ENCODE measurements at regions not wholly inside any gene's neighbourhood (a gene's known extent, or its start where the extent isn't known, plus 50 kb on each side); places are given as distances from the start of the nearest gene placed in this dataset.
A peak's percentile ranks its signal among the peaks of the same experiment; 100 is the strongest.

GRCh38 chr14:44317441-44317746 lies 189.7 kb downstream of the FSCB start:
- Mint-ChIP-seq H3K9me3 (ENCODE audit: unreplicated experiment) (peaks cover 27% of the 10 kb centered on the region), H3K36me3 (ENCODE audit: insufficient read depth, unreplicated experiment) (no peaks in the 10 kb centered on the region), H3K27ac (ENCODE audit: unreplicated experiment) (peak overlapping the region; percentile 53), H3K27me3 (ENCODE audit: insufficient read depth, unreplicated experiment) (no peaks in the 10 kb centered on the region), H3K4me1 (ENCODE audit: low read depth, unreplicated experiment) (no peaks in the 10 kb centered on the region), H3K4me3 (ENCODE audit: unreplicated experiment) (no peak overlapping the region)
- ChIA-PET POLR2A (no interaction called here), CTCF (no interaction called here)
- no peak for TF ChIP-seq CTCF (IDR thresholded peaks at IDR 0.05; ENCODE audit: insufficient read depth in 1 of 2, low read depth in 1 of 2, low read length in 1 of 2, severe bottlenecking in 1 of 2, unreplicated experiment in 1 of 2)
- no peak for DNase-seq
- BruUV-seq (replicated peaks), result no TSS peak
- peaks cover 8% of the 10 kb centered on the region for H3K4me1 ChIP-seq
- H3K4me3 ChIP-seq (ENCODE audit: low read depth, low read length), result no peak overlapping the region
- H3K36me3 ChIP-seq (ENCODE audit: control insufficient read depth, insufficient read depth, low read length), result no peaks in the 10 kb centered on the region
- H3K9me3 ChIP-seq, result peaks cover 5% of the 10 kb centered on the region
- no peaks in the 10 kb centered on the region for H3K27me3 ChIP-seq (replicated peaks; ENCODE audit: control insufficient read depth, insufficient read depth, low read length)
- intact Hi-C loops (cut with micrococcal nuclease; ENCODE audit: unreplicated experiment), result no loop called here

DNA sequence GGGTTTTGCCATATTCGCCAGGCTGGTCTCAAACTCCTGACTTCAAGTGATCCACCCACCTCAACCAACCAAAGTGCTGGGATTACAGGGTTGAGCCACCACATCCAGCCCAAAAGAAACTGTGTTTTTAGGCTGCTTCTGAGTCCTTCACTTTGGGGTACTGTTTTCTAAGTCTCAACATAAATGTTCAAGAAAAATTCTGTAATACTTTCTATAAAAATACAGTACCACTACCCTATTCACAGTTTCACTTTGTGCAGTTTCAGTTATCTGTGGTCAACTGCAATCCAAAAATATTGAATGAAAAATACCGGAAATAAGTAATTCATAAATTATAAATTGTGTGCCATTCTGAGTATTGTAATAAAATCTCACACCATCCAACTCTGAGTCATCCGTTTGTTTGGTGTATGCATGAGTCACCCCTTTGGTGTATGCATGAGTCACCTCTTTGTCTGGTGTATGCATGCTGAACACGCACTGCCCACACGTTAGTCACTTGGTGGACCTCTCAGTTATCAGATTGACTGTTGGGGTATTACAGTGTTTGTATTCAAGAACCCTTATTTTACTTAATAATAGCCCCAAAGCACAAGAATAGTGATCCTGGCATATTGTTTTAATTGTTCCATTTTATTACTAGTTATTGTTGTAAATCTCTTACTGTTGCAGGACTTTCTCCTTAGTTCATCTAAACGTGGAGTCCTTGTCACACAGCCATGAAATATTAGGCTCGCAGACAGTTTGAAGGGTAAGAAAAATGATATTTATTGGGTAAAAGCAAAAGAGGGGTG lies 190.2 kb downstream of the FSCB start:
- ChIA-PET CTCF (no interaction called here), POLR2A (no interaction called here)
- no peaks in the 10 kb centered on the region for H3K36me3 ChIP-seq (ENCODE audit: control insufficient read depth, insufficient read depth, low read length)
- H3K4me3 ChIP-seq (ENCODE audit: low read depth, low read length), result no peak overlapping the region
- intact Hi-C loops (cut with micrococcal nuclease; ENCODE audit: unreplicated experiment), result no loop called here
- Mint-ChIP-seq H3K9me3 (ENCODE audit: unreplicated experiment) (peaks cover 32% of the 10 kb centered on the region), H3K4me3 (ENCODE audit: unreplicated experiment) (no peak overlapping the region), H3K27me3 (ENCODE audit: insufficient read depth, unreplicated experiment) (no peaks in the 10 kb centered on the region), H3K4me1 (ENCODE audit: low read depth, unreplicated experiment) (no peaks in the 10 kb centered on the region), H3K27ac (ENCODE audit: unreplicated experiment) (peak overlapping the region; percentile 53), H3K36me3 (ENCODE audit: insufficient read depth, unreplicated experiment) (no peaks in the 10 kb centered on the region)
- DNase-seq, result peak; percentile 21 to 50
- H3K9me3 ChIP-seq, result peaks cover 5% of the 10 kb centered on the region
- H3K27me3 ChIP-seq (replicated peaks; ENCODE audit: control insufficient read depth, insufficient read depth, low read length), result no peaks in the 10 kb centered on the region
- no TSS peak for BruUV-seq (replicated peaks)
- H3K4me1 ChIP-seq, result peaks cover 8% of the 10 kb centered on the region
- TF ChIP-seq CTCF (IDR thresholded peaks at IDR 0.05; ENCODE audit: insufficient read depth in 1 of 2, low read depth in 1 of 2, low read length in 1 of 2, severe bottlenecking in 1 of 2, unreplicated experiment in 1 of 2), result no peak

GRCh38 chr14:44309331-44309730 lies 197.8 kb downstream of the FSCB start:
- no peaks in the 10 kb centered on the region for H3K9me3 ChIP-seq
- H3K36me3 Mint-ChIP-seq (ENCODE audit: insufficient read depth, unreplicated experiment), result no peaks in the 10 kb centered on the region
- no peaks in the 10 kb centered on the region for H3K27me3 ChIP-seq (replicated peaks; ENCODE audit: control insufficient read depth, insufficient read depth, low read length)
- no TSS peak for BruUV-seq (replicated peaks)
- intact Hi-C loops (cut with micrococcal nuclease; ENCODE audit: unreplicated experiment), result no loop called here
- no peak overlapping the region for H3K27ac Mint-ChIP-seq (ENCODE audit: unreplicated experiment)
- DNase-seq, result no peak
- H3K9me3 Mint-ChIP-seq (ENCODE audit: unreplicated experiment), result peaks cover 16% of the 10 kb centered on the region
- no peaks in the 10 kb centered on the region for H3K27me3 Mint-ChIP-seq (ENCODE audit: insufficient read depth, unreplicated experiment)
- no peak overlapping the region for H3K4me3 ChIP-seq (ENCODE audit: low read depth, low read length)
- H3K4me1 ChIP-seq, result no peaks in the 10 kb centered on the region
- CTCF ChIA-PET, result no interaction called here
- POLR2A ChIA-PET, result no interaction called here
- no peak overlapping the region for H3K4me3 Mint-ChIP-seq (ENCODE audit: unreplicated experiment)
- TF ChIP-seq CTCF (IDR thresholded peaks at IDR 0.05; ENCODE audit: insufficient read depth in 1 of 2, low read depth in 1 of 2, low read length in 1 of 2, severe bottlenecking in 1 of 2, unreplicated experiment in 1 of 2), result no peak
- no peaks in the 10 kb centered on the region for H3K36me3 ChIP-seq (ENCODE audit: control insufficient read depth, insufficient read depth, low read length)
- no peaks in the 10 kb centered on the region for H3K4me1 Mint-ChIP-seq (ENCODE audit: low read depth, unreplicated experiment)

Data from Caco-2 (cell line).